OCI-LY7 (cell line): ENCODE measurements at regions not wholly inside any gene's neighbourhood (a gene's known extent, or its start where the extent isn't known, plus 50 kb on each side); places are given as distances from the start of the nearest gene placed in this dataset.

Source experiments
- CTCF ChIP-seq: fragments of 200-600 bp; sonication (generic); conservative IDR thresholded peaks from 2 replicates; pipeline ENCODE4 v1.5.1; 2014; ENCODE audit warnings: mild to moderate bottlenecking, antibody characterized with exemption, low read length, moderate library complexity, mixed read lengths
- EZH2phosphoT487 ChIP-seq: fragments of 200-600 bp; sonication (generic); IDR thresholded peaks from 2 replicates; pipeline ENCODE4 v1.6.1; 2018; ENCODE audit warnings: low read depth, borderline replicate concordance, mild to moderate bottlenecking, mixed run types, antibody characterized with exemption, low read length, moderate library complexity, mixed read lengths

GRCh38 chr6:40192516-40192915 lies 258.3 kb upstream of the MOCS1 start:
- no peak for TF ChIP-seq CTCF
- TF ChIP-seq EZH2phosphoT487, result no peak
